GM04504 (cell line): ENCODE measurements at regions not wholly inside any gene's neighbourhood (a gene's known extent, or its start where the extent isn't known, plus 50 kb on each side); places are given as distances from the start of the nearest gene placed in this dataset.
A peak's percentile ranks its signal among the peaks of the same experiment; 100 is the strongest.

ENCODE experiments used
- DNase-seq: peaks from one replicate; pipeline ENCODE4 v3.0.0-alpha.2; 2012; ENCODE audit warnings: low read depth

GRCh38 chr1:226816576-226816975, 53.8 kb upstream of the PSEN2 start:
- no peak for DNase-seq

- DNase-seq, result peak; percentile 67
These were observed 55.5 kb upstream of the PSEN2 start for GRCh38 chr1:226814751-226815537.

- no peak for DNase-seq
These were observed 56.5 kb upstream of the PSEN2 start for GRCh38 chr1:226813671-226814591.

- no peak for DNase-seq
These were observed 59.7 kb upstream of the PSEN2 start for GRCh38 chr1:226810681-226811080.

GRCh38 chr1:226809785-226810571, 60.4 kb upstream of the PSEN2 start:
- no peak for DNase-seq

GRCh38 chr1:226808501-226808900, 61.9 kb upstream of the PSEN2 start:
- no peak for DNase-seq

- DNase-seq, result no peak
These were observed 63.4 kb upstream of the PSEN2 start for GRCh38 chr1:226806988-226807387.

GRCh38 chr1:226804907-226805759, 65.3 kb upstream of the PSEN2 start:
- DNase-seq, result no peak

- no peak for DNase-seq
These were observed 61.8 kb upstream of the ITPKB start for GRCh38 chr1:226800763-226801380.

GRCh38 chr1:226799634-226800281, 60.7 kb upstream of the ITPKB start:
- DNase-seq, result no peak

- DNase-seq, result no peak
These were observed 59.6 kb upstream of the ITPKB start for GRCh38 chr1:226798427-226799411.

- DNase-seq, result no peak
These were observed 58.1 kb upstream of the ITPKB start for GRCh38 chr1:226797151-226797550.

- DNase-seq, result no peak
These were observed 54.7 kb upstream of the ITPKB start for GRCh38 chr1:226793620-226794276.

- no peak for DNase-seq
These were observed 53.3 kb upstream of the ITPKB start for GRCh38 chr1:226792368-226792767.

GRCh38 chr1:226790545-226791181, 51.6 kb upstream of the ITPKB start:
- DNase-seq, result no peak

- DNase-seq, result no peak
These were observed 49.9 kb upstream of the ITPKB start for GRCh38 chr1:226788965-226789364.
